Muscle of leg (tissue), 3 donors: ENCODE measurements at regions not wholly inside any gene's neighbourhood (a gene's known extent, or its start where the extent isn't known, plus 50 kb on each side); places are given as distances from the start of the nearest gene placed in this dataset.
A peak's percentile ranks its signal among the peaks of the same experiment; 100 is the strongest.
"Not testable (repeated sequence)": the region's sequence is repeated elsewhere in the genome, so short reads cannot be mapped to it uniquely, and the experiment has no call there.

Experiments
- DNase-seq: peaks from one replicate; pipeline ENCODE4 v3.0.0; 2013
- H3K27ac ChIP-seq: one replicate; pipeline ENCODE4 v1.5.1; 2013; ENCODE audit warnings: mild to moderate bottlenecking, low read length, control low read depth
- H3K27me3 ChIP-seq: one replicate; pipeline ENCODE4 v1.6.1; 2013; ENCODE audit warnings: low read length; ENCODE audit not compliant: control insufficient read depth, insufficient read depth
- H3K36me3 ChIP-seq: one replicate; pipeline ENCODE4 v1.6.1; 2013; ENCODE audit warnings: low read length; ENCODE audit not compliant: control insufficient read depth, insufficient read depth
- H3K4me1 ChIP-seq: one replicate; pipeline ENCODE4 v1.6.1; 2013; ENCODE audit warnings: low read length; ENCODE audit not compliant: control insufficient read depth, insufficient read depth
- H3K4me3 ChIP-seq: one replicate; pipeline ENCODE4 v1.5.1; 2013; ENCODE audit warnings: low read length, control low read depth
- H3K9me3 ChIP-seq: replicated peaks from 2 replicates; pipeline ENCODE4 v1.6.1; 2013; ENCODE audit warnings: low read depth, low read length; ENCODE audit not compliant: control insufficient read depth
- WGBS: methylation state at CpG from one replicate; pipeline ENCODE4 v1.1.5; 2013; ENCODE audit warnings: missing lambda C conversion rate; ENCODE audit not compliant: insufficient coverage; 5-methylcytosine and 5-hydroxymethylcytosine counted together

DNA sequence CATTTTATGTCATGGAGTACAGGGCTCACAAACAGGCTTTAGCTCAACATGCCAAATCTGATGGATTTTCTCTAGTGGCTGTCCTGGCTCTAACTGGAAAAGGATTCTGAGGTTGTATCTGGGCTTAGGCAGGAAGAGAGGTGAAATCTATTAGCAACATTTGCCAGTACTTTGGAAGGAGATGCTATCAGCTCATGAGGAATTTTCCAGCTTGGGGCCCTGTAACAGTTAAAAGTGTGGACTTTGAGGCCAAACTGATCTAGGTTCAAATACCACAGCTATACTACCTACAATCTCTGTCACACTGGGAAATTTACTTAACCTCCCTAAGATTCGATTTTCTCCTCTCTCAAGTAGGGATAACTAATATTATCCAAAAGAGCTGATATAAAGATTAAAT is 119.0 kb upstream of the HCCS start:
- DNase-seq, result no peak
- peaks cover 2% of the 10 kb centered on the region for H3K27me3 ChIP-seq
- H3K4me1 ChIP-seq, result no peaks in the 10 kb centered on the region
- no peaks in the 10 kb centered on the region for H3K9me3 ChIP-seq
- H3K36me3 ChIP-seq, result no peaks in the 10 kb centered on the region
- no peak overlapping the region for H3K27ac ChIP-seq
- H3K4me3 ChIP-seq, result no peak overlapping the region
- WGBS, result no CpG with 5 or more reads among the region's 1 CpG

DNA sequence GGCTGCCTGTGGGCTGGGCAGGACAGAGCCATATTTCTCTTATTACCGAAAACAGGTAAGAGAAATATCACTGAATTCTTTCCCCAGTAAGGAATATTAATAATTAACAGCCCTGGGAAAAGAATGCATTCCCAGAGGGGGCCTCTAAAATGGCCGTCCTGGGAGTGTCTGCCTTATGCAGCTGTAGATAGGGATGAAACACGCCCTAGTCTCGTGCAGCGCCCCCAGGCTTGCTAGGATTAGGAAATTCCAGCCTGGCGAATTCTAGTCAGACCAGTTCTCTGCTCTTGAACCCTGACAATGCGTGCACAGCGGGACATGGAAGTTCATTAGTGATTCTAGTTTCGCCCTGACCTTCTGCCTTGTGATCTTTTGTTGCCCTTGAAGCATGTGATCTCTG is 104.1 kb upstream of the HCCS start:
- not testable (repeated sequence) for H3K4me1 ChIP-seq, H3K9me3 ChIP-seq, H3K4me3 ChIP-seq, H3K27me3 ChIP-seq, H3K36me3 ChIP-seq, DNase-seq, H3K27ac ChIP-seq
- no CpG with 5 or more reads among the region's 9 CpGs for WGBS

DNA sequence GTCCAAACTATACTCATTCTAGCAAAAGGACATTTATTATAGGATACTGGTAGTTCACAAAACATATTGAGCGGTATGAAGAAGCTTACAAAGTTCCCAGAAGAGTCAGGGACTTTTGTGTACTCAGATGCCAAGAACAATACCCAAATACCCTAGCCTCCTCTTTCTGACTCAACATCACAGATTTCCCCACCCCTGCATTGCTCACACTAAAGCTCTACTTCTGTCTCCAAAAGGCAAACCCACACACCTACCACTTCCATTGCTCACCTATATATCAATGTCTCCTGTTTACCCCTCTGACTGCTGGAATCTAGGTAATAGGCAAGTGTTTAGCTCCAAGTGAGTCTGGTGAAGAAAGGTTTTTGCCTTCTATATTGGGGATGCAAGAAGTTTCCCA is 100.7 kb upstream of the HCCS start:
- no peaks in the 10 kb centered on the region for H3K4me1 ChIP-seq
- no peaks in the 10 kb centered on the region for H3K36me3 ChIP-seq
- H3K27ac ChIP-seq, result no peak overlapping the region
- WGBS, result 80% methylated on average over 1 of the region's 1 CpG
- no peak for DNase-seq
- H3K4me3 ChIP-seq, result no peak overlapping the region
- H3K27me3 ChIP-seq, result no peaks in the 10 kb centered on the region
- H3K9me3 ChIP-seq, result no peaks in the 10 kb centered on the region

DNA sequence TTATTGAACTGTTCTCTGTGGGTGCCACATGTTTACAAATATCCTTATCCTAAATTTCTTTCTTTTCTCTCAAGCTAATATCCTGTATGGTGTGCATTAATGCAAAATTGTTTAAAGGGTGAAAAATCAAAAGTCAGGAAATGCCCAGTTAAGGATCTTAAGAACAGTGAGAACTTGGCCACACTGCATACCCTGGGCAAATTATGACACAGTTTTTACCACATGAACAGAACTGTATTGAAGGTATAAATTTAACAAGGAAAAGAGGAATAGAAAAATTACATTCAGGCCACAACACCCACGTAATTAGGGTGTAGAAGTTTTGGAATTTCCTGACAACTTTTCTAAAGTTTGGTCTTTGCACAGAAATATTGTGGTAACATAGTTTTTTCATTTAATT is 94.4 kb upstream of the HCCS start:
- DNase-seq, result no peak
- no peaks in the 10 kb centered on the region for H3K4me1 ChIP-seq
- no CpG with 5 or more reads among the region's 1 CpG for WGBS
- no peak overlapping the region for H3K4me3 ChIP-seq
- H3K27me3 ChIP-seq, result no peaks in the 10 kb centered on the region
- no peaks in the 10 kb centered on the region for H3K9me3 ChIP-seq
- H3K27ac ChIP-seq, result no peak overlapping the region
- H3K36me3 ChIP-seq, result no peaks in the 10 kb centered on the region

DNA sequence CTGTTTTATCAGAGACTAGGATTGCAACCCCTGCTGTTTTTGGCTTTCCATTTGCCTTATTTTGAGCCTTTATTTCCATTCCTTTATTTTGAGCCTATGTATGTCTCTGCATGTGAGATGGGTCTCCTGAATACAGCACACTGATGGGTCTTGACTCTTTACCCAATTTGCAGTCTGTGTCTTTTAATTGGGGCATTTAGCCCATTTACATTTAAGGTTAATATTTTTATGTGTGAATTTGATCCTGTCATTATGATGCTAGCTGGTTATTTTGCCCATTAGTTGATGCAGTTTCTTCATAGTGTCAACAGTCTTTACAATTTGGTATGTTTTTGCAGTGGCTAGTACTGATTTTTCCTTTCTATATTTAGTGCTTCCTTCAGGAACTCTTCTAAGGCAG is 88.5 kb upstream of the HCCS start:
- not testable (repeated sequence) for H3K36me3 ChIP-seq, DNase-seq, H3K27ac ChIP-seq, H3K4me3 ChIP-seq, H3K27me3 ChIP-seq, H3K4me1 ChIP-seq, H3K9me3 ChIP-seq

DNA sequence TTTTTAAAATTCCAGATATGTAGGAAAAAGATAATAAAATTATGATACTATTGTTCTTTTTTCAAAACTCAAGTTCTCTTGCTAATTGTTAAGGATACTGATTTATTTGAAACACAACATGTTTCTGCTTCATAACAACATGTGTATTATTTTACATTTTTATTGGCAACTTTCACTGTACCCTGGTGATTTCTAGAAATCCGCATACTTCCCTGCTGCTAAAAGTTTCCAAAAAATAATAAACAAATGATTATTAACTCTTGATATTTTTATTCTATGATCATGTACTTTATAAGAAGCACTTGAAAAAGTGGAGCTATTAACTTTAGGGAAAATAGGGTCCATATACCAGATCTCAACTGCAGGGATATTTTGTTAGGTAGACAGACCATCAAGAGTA is 71.2 kb upstream of the HCCS start:
- H3K27ac ChIP-seq, result peak overlapping the region; percentile 37
- no peaks in the 10 kb centered on the region for H3K36me3 ChIP-seq
- WGBS, result no CpG with 5 or more reads among the region's 1 CpG
- no peaks in the 10 kb centered on the region for H3K4me1 ChIP-seq
- H3K27me3 ChIP-seq, result peaks cover 2% of the 10 kb centered on the region
- no peaks in the 10 kb centered on the region for H3K9me3 ChIP-seq
- no peak overlapping the region for H3K4me3 ChIP-seq
- peak; percentile 70 for DNase-seq

DNA sequence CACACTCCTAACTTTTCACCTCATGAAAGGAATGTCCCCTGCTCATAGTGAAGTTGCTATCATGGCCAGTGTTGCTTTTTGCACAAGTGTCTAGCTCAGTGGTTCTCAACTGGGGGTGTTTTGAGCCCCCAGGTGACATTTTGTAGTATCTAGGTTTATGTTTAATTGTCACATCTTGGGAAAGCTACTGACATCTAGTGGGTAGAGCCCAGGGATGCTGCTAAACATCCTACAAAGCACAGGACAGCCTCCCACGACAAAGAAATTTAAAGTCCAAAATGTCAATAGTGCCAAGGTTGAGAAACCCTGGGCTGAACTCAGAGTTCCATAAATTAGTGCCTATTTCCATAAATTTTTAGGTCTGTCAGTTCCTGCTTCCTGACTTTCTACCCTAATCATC is 70.7 kb upstream of the HCCS start:
- peaks cover 2% of the 10 kb centered on the region for H3K27me3 ChIP-seq
- 50% methylated on average over 1 of the region's 1 CpG for WGBS
- H3K36me3 ChIP-seq, result no peaks in the 10 kb centered on the region
- peak overlapping the region; percentile 37 for H3K27ac ChIP-seq
- no peak overlapping the region for H3K4me3 ChIP-seq
- DNase-seq, result peak; percentile 48
- H3K4me1 ChIP-seq, result no peaks in the 10 kb centered on the region
- no peaks in the 10 kb centered on the region for H3K9me3 ChIP-seq

DNA sequence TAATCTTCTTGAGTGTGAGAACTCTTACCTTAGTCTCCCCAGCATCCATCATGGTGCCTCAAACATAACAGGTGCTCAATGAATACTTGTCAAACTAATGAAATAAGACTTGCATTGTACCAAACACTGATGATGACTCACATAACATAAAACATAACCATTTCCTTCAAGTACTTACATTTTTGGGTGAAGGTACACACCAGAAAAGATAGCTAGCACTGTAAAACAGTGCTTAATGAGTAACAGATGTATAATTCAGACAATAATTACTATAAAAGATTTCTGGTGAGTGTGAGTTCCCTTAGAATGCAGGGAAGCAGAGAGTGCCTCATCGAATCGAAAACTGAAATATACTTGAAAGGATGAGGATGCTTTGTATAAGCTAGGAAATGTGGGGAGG is 70.1 kb upstream of the HCCS start:
- WGBS, result 42% methylated on average over 2 of the region's 2 CpGs
- Histone ChIP-seq H3K27ac (no peak overlapping the region), H3K27me3 (peaks cover 2% of the 10 kb centered on the region), H3K4me3 (no peak overlapping the region), H3K9me3 (peaks cover 2% of the 10 kb centered on the region), H3K36me3 (no peaks in the 10 kb centered on the region), H3K4me1 (no peaks in the 10 kb centered on the region)
- no peak for DNase-seq

DNA sequence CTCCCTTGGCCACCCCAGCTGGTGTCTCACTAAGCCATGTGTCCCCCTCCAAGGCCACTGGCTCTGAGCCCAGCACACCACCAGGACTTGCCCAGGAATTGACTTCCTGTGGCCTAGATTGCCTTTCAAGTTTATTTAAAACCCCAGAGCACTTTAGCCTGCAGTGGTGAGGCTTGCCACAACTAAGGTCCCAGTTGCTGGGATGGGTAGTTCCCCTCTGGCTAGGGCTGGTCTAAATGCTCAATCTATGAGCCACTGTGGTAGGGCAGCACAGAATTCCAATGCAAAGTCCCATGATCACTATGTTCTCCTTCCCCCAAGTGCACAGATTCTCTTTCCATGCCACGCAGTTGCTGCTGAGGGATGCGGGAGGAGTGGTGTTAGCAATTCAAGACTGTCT is 61.1 kb upstream of the HCCS start:
- DNase-seq, result no peak
- Histone ChIP-seq H3K4me1 (no peaks in the 10 kb centered on the region), H3K27ac (no peak overlapping the region), H3K4me3 (no peak overlapping the region), H3K27me3 (peaks cover 14% of the 10 kb centered on the region), H3K36me3 (no peaks in the 10 kb centered on the region), H3K9me3 (peaks cover 2% of the 10 kb centered on the region)
- no CpG with 5 or more reads among the region's 2 CpGs for WGBS

DNA sequence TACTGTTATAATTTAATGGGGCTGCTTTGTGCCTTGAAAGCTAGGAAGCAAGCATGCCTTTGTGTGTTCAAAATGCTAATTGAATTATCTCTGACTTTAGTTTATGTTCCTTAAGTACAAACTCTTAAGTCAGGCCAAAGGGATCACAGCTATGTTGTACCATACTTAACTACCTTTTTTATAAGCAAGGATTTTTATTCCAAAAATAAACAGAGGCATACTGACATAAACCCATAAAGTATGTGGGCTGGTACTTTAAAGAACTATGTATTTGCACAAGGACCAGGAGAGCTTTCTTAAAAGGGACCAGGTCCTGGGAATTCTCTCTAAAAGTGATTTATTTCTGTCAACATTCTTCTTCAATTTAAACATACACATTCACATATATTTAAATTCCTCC is 57.8 kb upstream of the HCCS start:
- H3K9me3 ChIP-seq, result no peaks in the 10 kb centered on the region
- H3K4me1 ChIP-seq, result no peaks in the 10 kb centered on the region
- H3K27ac ChIP-seq, result no peak overlapping the region
- DNase-seq, result no peak
- H3K36me3 ChIP-seq, result no peaks in the 10 kb centered on the region
- H3K4me3 ChIP-seq, result no peak overlapping the region
- H3K27me3 ChIP-seq, result peaks cover 12% of the 10 kb centered on the region

DNA sequence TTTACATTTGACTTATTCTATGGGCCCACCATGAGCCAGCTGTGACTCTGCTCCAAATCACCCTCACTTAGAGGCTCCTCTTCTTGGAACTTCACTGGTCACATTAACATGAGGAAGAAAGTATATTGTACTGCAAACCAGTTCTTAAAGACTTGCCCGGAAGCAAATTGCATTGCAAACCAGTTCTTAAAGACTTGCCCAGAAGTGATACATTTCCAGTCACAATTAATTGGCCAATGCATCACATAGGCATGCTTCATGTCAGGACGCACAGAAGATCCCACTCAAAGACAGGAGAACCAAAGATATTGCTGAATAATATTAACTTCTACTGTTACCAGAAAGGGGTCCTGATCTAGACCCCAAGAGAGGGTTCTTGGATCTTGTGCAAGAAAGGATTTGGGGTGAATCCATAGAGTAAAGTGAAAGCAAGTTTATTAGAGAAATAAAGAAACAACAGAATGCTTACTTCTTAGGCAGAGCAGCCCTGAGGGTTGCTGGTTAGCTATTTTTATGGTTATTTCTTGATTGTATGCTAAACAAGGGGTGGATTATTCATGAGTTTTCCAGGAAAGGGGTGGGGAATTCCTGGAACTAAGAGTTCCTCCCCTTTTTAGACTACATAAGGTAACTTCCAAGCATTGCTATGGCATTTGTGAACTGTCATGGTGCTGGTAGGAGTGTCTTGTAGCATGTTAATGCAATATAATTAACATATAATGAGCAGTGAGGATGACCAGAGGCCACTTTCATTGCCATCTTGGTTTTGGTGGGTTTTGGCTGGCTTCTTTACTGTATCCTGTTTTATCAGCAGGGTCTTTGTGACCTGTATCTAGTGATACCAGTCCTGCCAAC is 54.6 kb upstream of the HCCS start:
- DNase-seq, result no peak
- peaks cover 3% of the 10 kb centered on the region for H3K27me3 ChIP-seq
- no peak overlapping the region for H3K4me3 ChIP-seq
- H3K9me3 ChIP-seq, result no peaks in the 10 kb centered on the region
- no peaks in the 10 kb centered on the region for H3K36me3 ChIP-seq
- no peaks in the 10 kb centered on the region for H3K4me1 ChIP-seq
- WGBS, result 80% methylated on average over 1 of the region's 2 CpGs
- H3K27ac ChIP-seq, result no peak overlapping the region
